Peyer's patch (tissue), 4 donors: ENCODE measurements at regions not wholly inside any gene's neighbourhood (a gene's known extent, or its start where the extent isn't known, plus 50 kb on each side); places are given as distances from the start of the nearest gene placed in this dataset.
A peak's percentile ranks its signal among the peaks of the same experiment; 100 is the strongest.

ENCODE experiments used
- DNase-seq, 3 donors: peaks; one replicate each; pipeline ENCODE4 v3.0.0-alpha.2; 2017 to 2019
- H3K27ac ChIP-seq, 4 donors: fragments of 200-600 bp; sonication (generic); one replicate each; pipeline ENCODE4 v1.5.1; 2016 to 2019
- H3K27me3 ChIP-seq, 2 donors: fragments of 200-600 bp; sonication (generic); one replicate each; pipeline ENCODE4 v1.5.1; 2019
- H3K36me3 ChIP-seq, 3 donors: fragments of 200-600 bp; sonication (generic); one replicate each; pipeline ENCODE4 v1.5.1; 2016 to 2019
- H3K4me1 ChIP-seq, 4 donors: fragments of 200-600 bp; sonication (generic); one replicate each; pipeline ENCODE4 v1.5.1; 2016 to 2019
- H3K4me3 ChIP-seq, 4 donors: fragments of 200-600 bp; sonication (generic); 1 replicate in 3 of 4; 2 replicates in 1 of 4; pipeline ENCODE4 v1.5.1; 2016 to 2019; ENCODE audit warnings: mild to moderate bottlenecking in 1 of 4
- H3K9me3 ChIP-seq, 4 donors: fragments of 200-600 bp; sonication (generic); one replicate each; pipeline ENCODE4 v1.5.1; 2016 to 2019; ENCODE audit warnings: mild to moderate bottlenecking in 1 of 4
- CTCF ChIP-seq, 6 experiments: fragments of 450-650 bp in 4 of 6; fragments of 200-600 bp in 2 of 6; sonication (generic) in 1 of 6; IDR thresholded peaks; one replicate each; pipeline ENCODE4 v1.5.1; 2017 to 2019; ENCODE audit warnings: antibody characterized with exemption in 6 of 6, mild to moderate bottlenecking in 3 of 6, moderate library complexity in 1 of 6
- POLR2A ChIP-seq, 2 donors: fragments of 450-650 bp; IDR thresholded peaks; one replicate each; pipeline ENCODE4 v1.5.1; 2017; ENCODE audit warnings: antibody characterized with exemption in 2 of 2, mild to moderate bottlenecking in 2 of 2, moderate library complexity in 2 of 2

GRCh38 chr14:89480278-89480677 is 63.2 kb upstream of the FOXN3 start:
- DNase-seq = no peak
- H3K4me1 ChIP-seq = peaks cover 0 to 6% (median 0%) of the 10 kb centered on the region in 4 donors
- H3K4me3 ChIP-seq = no peak overlapping the region
- TF ChIP-seq CTCF (IDR thresholded peaks at IDR 0.05) = no peak
- TF ChIP-seq POLR2A (IDR thresholded peaks at IDR 0.05) = no peak
- no peaks in the 10 kb centered on the region for H3K9me3 ChIP-seq
- no peaks in the 10 kb centered on the region for H3K36me3 ChIP-seq
- no peak overlapping the region for H3K27ac ChIP-seq
- no peaks in the 10 kb centered on the region for H3K27me3 ChIP-seq

GRCh38 chr14:89479802-89480201 is 62.8 kb upstream of the FOXN3 start:
- no peak for DNase-seq
- H3K4me1 ChIP-seq = peaks cover 0 to 6% (median 0%) of the 10 kb centered on the region in 4 donors
- no peak overlapping the region for H3K27ac ChIP-seq
- H3K9me3 ChIP-seq = no peaks in the 10 kb centered on the region
- H3K4me3 ChIP-seq = no peak overlapping the region
- no peaks in the 10 kb centered on the region for H3K27me3 ChIP-seq
- no peaks in the 10 kb centered on the region for H3K36me3 ChIP-seq
- no peak for TF ChIP-seq CTCF (IDR thresholded peaks at IDR 0.05)

DNA sequence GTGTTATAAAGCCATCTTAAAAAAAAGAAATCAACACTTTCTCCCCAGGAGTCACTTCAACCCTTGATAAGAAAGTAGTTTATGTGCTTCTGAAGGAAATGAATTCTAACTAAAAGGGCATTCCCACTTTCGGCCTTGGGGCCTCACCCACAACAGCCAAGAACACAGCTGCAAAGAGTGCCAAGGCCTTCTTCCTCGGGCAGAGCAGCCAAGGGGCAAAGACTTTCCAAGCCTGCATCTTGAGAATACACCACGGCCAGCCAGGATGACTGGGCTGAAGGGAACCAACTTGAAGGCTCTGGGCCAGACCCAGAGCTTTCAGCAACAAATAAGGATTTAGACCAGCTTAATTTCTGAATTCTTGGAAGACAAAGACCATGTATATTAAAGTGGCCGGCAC is 60.4 kb upstream of the FOXN3 start:
- peak overlapping the region in 1 of 4 donors; percentile 9 for H3K27ac ChIP-seq
- DNase-seq = no peak
- no peaks in the 10 kb centered on the region for H3K36me3 ChIP-seq
- H3K27me3 ChIP-seq = no peaks in the 10 kb centered on the region
- TF ChIP-seq CTCF (IDR thresholded peaks at IDR 0.05) = no peak
- no peak for TF ChIP-seq POLR2A (IDR thresholded peaks at IDR 0.05)
- no peak overlapping the region for H3K4me3 ChIP-seq
- peaks cover 0 to 6% (median 0%) of the 10 kb centered on the region in 4 donors for H3K4me1 ChIP-seq
- H3K9me3 ChIP-seq = no peaks in the 10 kb centered on the region

DNA sequence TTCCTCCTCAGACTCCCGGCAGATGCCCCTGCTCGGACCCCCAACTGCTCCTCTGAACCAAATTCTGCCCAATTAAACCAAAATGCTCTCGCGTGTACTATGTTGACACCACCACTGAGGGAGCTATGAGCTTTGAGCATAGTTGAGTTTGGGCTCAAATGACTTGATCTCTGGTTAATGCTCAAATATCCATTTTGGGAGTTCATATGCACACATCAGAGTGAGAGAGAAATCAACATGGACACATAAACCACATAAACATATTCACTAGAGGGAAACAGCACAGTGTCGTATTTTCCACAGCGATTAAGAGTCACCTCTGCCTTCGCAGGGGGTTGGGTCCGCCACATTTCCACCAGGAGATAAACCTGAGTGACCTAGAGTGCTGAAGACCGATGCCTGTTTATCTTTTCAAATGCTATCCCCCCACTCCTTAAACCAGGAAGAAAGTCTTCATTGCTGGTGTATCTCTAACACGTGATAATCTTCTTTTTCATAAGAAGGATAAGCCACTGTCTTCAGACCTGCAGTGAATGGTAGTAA is 59.4 kb upstream of the FOXN3 start:
- Histone ChIP-seq H3K4me1 (peaks cover 0 to 6% (median 0%) of the 10 kb centered on the region in 4 donors), H3K9me3 (no peaks in the 10 kb centered on the region), H3K27ac (no peak overlapping the region), H3K4me3 (no peak overlapping the region), H3K36me3 (no peaks in the 10 kb centered on the region), H3K27me3 (no peaks in the 10 kb centered on the region)
- DNase-seq = no peak
- no peak for TF ChIP-seq CTCF (IDR thresholded peaks at IDR 0.05)
- TF ChIP-seq POLR2A (IDR thresholded peaks at IDR 0.05) = no peak

- no peaks in the 10 kb centered on the region for H3K36me3 ChIP-seq
- no peak overlapping the region for H3K4me3 ChIP-seq
- no peak for TF ChIP-seq POLR2A (IDR thresholded peaks at IDR 0.05)
- TF ChIP-seq CTCF (IDR thresholded peaks at IDR 0.05) = no peak
- no peak overlapping the region for H3K27ac ChIP-seq
- peaks cover 0 to 17% (median 0%) of the 10 kb centered on the region in 4 donors for H3K4me1 ChIP-seq
- H3K9me3 ChIP-seq = no peaks in the 10 kb centered on the region
- no peak for DNase-seq
- no peaks in the 10 kb centered on the region for H3K27me3 ChIP-seq
These were observed 57.4 kb upstream of the FOXN3 start for GRCh38 chr14:89474464-89474863.

DNA sequence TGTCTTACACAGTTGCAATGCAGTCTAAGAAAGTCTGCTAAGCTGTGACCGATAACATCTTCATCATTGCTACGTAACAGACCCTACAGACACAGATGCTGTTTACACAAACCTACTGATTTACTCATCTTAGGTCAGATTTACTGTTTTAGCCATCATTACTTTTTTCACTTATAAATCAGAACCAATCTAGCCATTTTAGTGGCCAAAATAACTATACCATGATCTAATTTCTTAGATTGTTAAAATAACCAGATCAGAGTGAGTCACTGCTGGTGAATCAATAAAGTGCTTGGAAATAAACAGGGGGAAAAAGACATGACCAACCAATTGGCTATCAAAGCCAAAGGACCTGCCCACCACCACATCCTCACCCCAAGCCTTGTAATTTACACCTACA is 57.0 kb upstream of the FOXN3 start:
- no peak for DNase-seq
- Histone ChIP-seq H3K4me3 (no peak overlapping the region), H3K27ac (no peak overlapping the region), H3K36me3 (no peaks in the 10 kb centered on the region), H3K9me3 (no peaks in the 10 kb centered on the region), H3K27me3 (no peaks in the 10 kb centered on the region), H3K4me1 (peaks cover 0 to 17% (median 0%) of the 10 kb centered on the region in 4 donors)
- TF ChIP-seq POLR2A (IDR thresholded peaks at IDR 0.05) = no peak
- TF ChIP-seq CTCF (IDR thresholded peaks at IDR 0.05) = no peak
